HepG2 (cell line): ENCODE measurements at regions not wholly inside any gene's neighbourhood (a gene's known extent, or its start where the extent isn't known, plus 50 kb on each side); places are given as distances from the start of the nearest gene placed in this dataset.

Experiments used
- ATAC-seq: fragments of 200-7000 bp; cut with Tn5 transposase; 3 replicates; pipeline ENCODE4 v1.9.1; 2020; ENCODE audit warnings: mild to moderate bottlenecking, moderate library complexity
- BruUV-seq: library from RNA; stranded (reverse); fragments of 400-500 nt; replicated peaks from 2 replicates; lab custom pipeline; 2021; lab: Mats Ljungman, UMichigan
- CTCF ChIA-PET: fragments of 300-600 bp; formaldehyde crosslinking; extraction: SDS; loops from one replicate; lab custom pipeline; 2021; ENCODE audit warnings: low total read pairs, inconsistent platforms, low intra/inter-chr PET ratio; lab: Yijun Ruan, JAX
- POLR2A ChIA-PET: fragments of 350-600 bp; sonication (Branson Sonifier 250); formaldehyde crosslinking; loops from one replicate; lab custom pipeline; 2020; ENCODE audit warnings: antibody characterized with exemption, inconsistent platforms; lab: Yijun Ruan, JAX
- DNase-seq: peaks from one replicate; pipeline ENCODE4 v3.0.0-alpha.2; 2015; ENCODE audit warnings: low spot score
- FAIRE-seq: peaks from 3 replicates; lab custom pipeline; 2011; peaks lifted over from hg19 to GRCh38; lab: Jason Lieb, UNC
- H2AFZ ChIP-seq: one replicate; pipeline ENCODE4 v1.6.1; 2011; ENCODE audit warnings: low read length, inconsistent platforms
- H3K27ac ChIP-seq: fragments of 300-600 bp; 3 replicates; pipeline ENCODE4 v1.8.0; 2011; ENCODE audit warnings: mixed run types, mild to moderate bottlenecking, mixed read lengths, low read length, inconsistent platforms; ENCODE audit not compliant: insufficient read depth; ENCODE audit errors: extremely low read length
- H3K27me3 ChIP-seq, 2 experiments: fragments of 200-600 bp in 1 of 2; 2 replicates in 1 of 2; 3 replicates in 1 of 2; pipeline versions ENCODE4 v1.6.0 to v1.8.0; 2011; ENCODE audit warnings: low read length in 2 of 2, mild to moderate bottlenecking in 2 of 2, moderate library complexity in 2 of 2, inconsistent platforms in 1 of 2; ENCODE audit not compliant: insufficient read depth in 2 of 2, control insufficient read depth in 1 of 2
- H3K36me3 ChIP-seq, 2 experiments: fragments of 200-600 bp in 1 of 2; replicated peaks in 1 of 2; 2 replicates in 1 of 2; 3 replicates in 1 of 2; pipeline versions ENCODE4 v1.5.1 to v1.8.0; 2011; ENCODE audit warnings: low read length in 2 of 2, inconsistent platforms in 1 of 2; ENCODE audit not compliant: insufficient read depth in 2 of 2, control insufficient read depth in 1 of 2
- H3K4me1 ChIP-seq: 2 replicates; pipeline ENCODE4 v1.5.1; 2012; ENCODE audit warnings: low read length, inconsistent platforms; ENCODE audit not compliant: insufficient read depth
- H3K4me2 ChIP-seq: 2 replicates; pipeline ENCODE4 v1.6.0; 2011; ENCODE audit warnings: low read depth, low read length, inconsistent platforms
- H3K4me3 ChIP-seq, 3 experiments: fragments of 200-600 bp in 1 of 3; sonication (generic), shearing (Covaris generic) in 1 of 3; replicated peaks in 1 of 3; 2 replicates each; pipeline ENCODE4 v1.5.1; 2011 to 2016; ENCODE audit warnings: low read length in 3 of 3, inconsistent platforms in 2 of 3, low read depth in 2 of 3, mild to moderate bottlenecking in 2 of 3, control low read depth in 1 of 3, mixed read lengths in 1 of 3; ENCODE audit not compliant: insufficient read depth in 1 of 3
- H3K79me2 ChIP-seq: one replicate; pipeline ENCODE4 v1.6.1; 2011; ENCODE audit warnings: low read length, inconsistent platforms; ENCODE audit not compliant: insufficient read depth
- H3K9ac ChIP-seq: 2 replicates; pipeline ENCODE4 v1.6.0; 2011; ENCODE audit warnings: mild to moderate bottlenecking, low read depth, low read length, inconsistent platforms; ENCODE audit not compliant: insufficient read depth
- H3K9me3 ChIP-seq: 2 replicates; pipeline ENCODE4 v1.5.1; 2012; ENCODE audit warnings: mild to moderate bottlenecking, low read length
- H4K20me1 ChIP-seq: 2 replicates; pipeline ENCODE4 v1.6.0; 2011; ENCODE audit warnings: inconsistent platforms, mild to moderate bottlenecking, low read length, moderate library complexity; ENCODE audit not compliant: insufficient read depth
- TBX2 ChIP-seq: sonication (generic); formaldehyde crosslinking; IDR thresholded peaks from 2 replicates; pipeline ENCODE4 v1.5.0; 2020; ENCODE audit warnings: missing genetic modification reagents, mild to moderate bottlenecking, borderline replicate concordance
- ZSCAN12 ChIP-seq: sonication (generic); formaldehyde crosslinking; IDR thresholded peaks from 2 replicates; pipeline ENCODE4 v1.9.0; 2021; ENCODE audit warnings: mild to moderate bottlenecking, missing genetic modification reagents
- WGBS: methylation state at CpG from one replicate; pipeline ENCODE4 v1.1.6; 2017; ENCODE audit warnings: low lambda C conversion rate; 5-methylcytosine and 5-hydroxymethylcytosine counted together
- in situ Hi-C: cut with HindIII; loops from 2 replicates; pipeline ENCODE4 v1.10.0; 2017; ENCODE audit warnings: low pct_unique_long_range_greater_than_20kb; ENCODE audit not compliant: extremely low pct_ligation_motif_present
- intact Hi-C: fragments of 100-400 bp; cut with micrococcal nuclease; formaldehyde crosslinking; loops from one replicate; pipeline ENCODE4 v1.10.0; 2022; ENCODE audit not compliant: unreplicated experiment
- TF ChIP-seq, protein P1 (sequence below): sonication (generic); formaldehyde crosslinking; IDR thresholded peaks from 2 replicates; pipeline ENCODE4 v1.4.0; 2020; ENCODE audit warnings: missing genetic modification reagents, mild to moderate bottlenecking, borderline replicate concordance
- TF ChIP-seq, protein P2 (sequence below): sonication (generic); formaldehyde crosslinking; conservative IDR thresholded peaks from 2 replicates; pipeline ENCODE4 v1.8.0; 2022; ENCODE audit warnings: low read depth, missing genetic modification reagents

DNA sequence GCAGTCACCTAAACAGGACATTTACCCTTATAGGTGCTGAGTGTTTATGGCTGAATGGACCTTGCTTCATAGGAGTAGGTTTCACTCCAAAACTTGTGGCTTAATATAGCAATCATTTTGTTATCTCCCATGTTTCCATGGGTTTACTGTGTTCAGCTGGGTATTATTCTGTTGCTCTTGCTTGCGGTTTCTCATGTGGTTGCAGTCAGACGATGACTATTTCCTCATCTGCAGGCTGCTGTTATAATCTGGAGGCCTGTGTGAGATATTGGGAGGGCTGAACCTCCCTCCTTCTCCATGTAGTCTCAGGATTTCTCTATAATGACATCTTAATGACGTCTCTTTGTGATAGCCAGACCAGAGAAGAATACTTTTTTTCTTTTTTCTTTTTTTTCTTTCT lies 98.1 kb downstream of the ZPLD1 start:
- H4K20me1 ChIP-seq, result no peaks in the 10 kb centered on the region
- H3K4me1 ChIP-seq, result no peaks in the 10 kb centered on the region
- no TSS peak for BruUV-seq
- H3K9me3 ChIP-seq, result no peaks in the 10 kb centered on the region
- no peak overlapping the region for H3K27ac ChIP-seq
- intact Hi-C loops (no loop called here), in situ Hi-C loops (loop anchor here (5.0 to 10.0 kb wide), 2 partner anchors 296 to 728 kb away; no protein-coding TSS in a partner anchor)
- WGBS, result 0% methylated on average over 3 of the region's 3 CpGs
- no peaks in the 10 kb centered on the region for H3K27me3 ChIP-seq
- TF ChIP-seq, protein P1, sequence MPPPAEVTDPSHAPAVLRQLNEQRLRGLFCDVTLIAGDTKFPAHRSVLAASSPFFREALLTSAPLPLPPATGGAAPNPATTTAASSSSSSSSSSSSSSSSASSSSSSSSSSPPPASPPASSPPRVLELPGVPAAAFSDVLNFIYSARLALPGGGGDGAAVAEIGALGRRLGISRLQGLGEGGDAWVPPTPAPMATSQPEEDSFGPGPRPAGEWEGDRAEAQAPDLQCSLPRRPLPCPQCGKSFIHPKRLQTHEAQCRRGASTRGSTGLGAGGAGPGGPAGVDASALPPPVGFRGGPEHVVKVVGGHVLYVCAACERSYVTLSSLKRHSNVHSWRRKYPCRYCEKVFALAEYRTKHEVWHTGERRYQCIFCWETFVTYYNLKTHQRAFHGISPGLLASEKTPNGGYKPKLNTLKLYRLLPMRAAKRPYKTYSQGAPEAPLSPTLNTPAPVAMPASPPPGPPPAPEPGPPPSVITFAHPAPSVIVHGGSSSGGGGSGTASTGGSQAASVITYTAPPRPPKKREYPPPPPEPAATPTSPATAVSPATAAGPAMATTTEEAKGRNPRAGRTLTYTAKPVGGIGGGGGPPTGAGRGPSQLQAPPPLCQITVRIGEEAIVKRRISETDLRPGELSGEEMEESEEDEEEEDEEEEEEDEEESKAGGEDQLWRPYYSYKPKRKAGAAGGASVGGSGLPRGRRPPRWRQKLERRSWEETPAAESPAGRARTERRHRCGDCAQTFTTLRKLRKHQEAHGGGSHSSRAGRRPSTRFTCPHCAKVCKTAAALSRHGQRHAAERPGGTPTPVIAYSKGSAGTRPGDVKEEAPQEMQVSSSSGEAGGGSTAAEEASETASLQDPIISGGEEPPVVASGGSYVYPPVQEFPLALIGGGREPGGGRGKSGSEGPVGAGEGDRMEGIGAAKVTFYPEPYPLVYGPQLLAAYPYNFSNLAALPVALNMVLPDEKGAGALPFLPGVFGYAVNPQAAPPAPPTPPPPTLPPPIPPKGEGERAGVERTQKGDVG (CRISPR knock-in tag), result no peak
- no peak for TF ChIP-seq ZSCAN12 (CRISPR knock-in tag)
- no peak for TF ChIP-seq TBX2
- TF ChIP-seq, protein P2, sequence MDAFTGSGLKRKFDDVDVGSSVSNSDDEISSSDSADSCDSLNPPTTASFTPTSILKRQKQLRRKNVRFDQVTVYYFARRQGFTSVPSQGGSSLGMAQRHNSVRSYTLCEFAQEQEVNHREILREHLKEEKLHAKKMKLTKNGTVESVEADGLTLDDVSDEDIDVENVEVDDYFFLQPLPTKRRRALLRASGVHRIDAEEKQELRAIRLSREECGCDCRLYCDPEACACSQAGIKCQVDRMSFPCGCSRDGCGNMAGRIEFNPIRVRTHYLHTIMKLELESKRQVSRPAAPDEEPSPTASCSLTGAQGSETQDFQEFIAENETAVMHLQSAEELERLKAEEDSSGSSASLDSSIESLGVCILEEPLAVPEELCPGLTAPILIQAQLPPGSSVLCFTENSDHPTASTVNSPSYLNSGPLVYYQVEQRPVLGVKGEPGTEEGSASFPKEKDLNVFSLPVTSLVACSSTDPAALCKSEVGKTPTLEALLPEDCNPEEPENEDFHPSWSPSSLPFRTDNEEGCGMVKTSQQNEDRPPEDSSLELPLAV (CRISPR knock-in tag), result no peak
- H3K9ac ChIP-seq, result no peak overlapping the region
- DNase-seq, result no peak
- no peak overlapping the region for H3K4me2 ChIP-seq
- H2AFZ ChIP-seq, result no peak overlapping the region
- POLR2A ChIA-PET, result no interaction called here
- CTCF ChIA-PET, result no interaction called here
- H3K36me3 ChIP-seq, result no peaks in the 10 kb centered on the region
- no peak for ATAC-seq
- no peak for FAIRE-seq
- H3K79me2 ChIP-seq, result no peaks in the 10 kb centered on the region
- H3K4me3 ChIP-seq, result no peak overlapping the region
